NB4 (cell line): ENCODE measurements at regions not wholly inside any gene's neighbourhood (a gene's known extent, or its start where the extent isn't known, plus 50 kb on each side); places are given as distances from the start of the nearest gene placed in this dataset.
"Not testable (repeated sequence)": the region's sequence is repeated elsewhere in the genome, so short reads cannot be mapped to it uniquely, and the experiment has no call there.

ENCODE experiments used
- MYC ChIP-seq: IDR thresholded peaks from 2 replicates; pipeline ENCODE4 v1.6.1; 2011; ENCODE audit warnings: low read depth, low read length
- POLR2A ChIP-seq: IDR thresholded peaks from 2 replicates; pipeline ENCODE4 v1.6.1; 2011; ENCODE audit warnings: mild to moderate bottlenecking; ENCODE audit not compliant: insufficient read length; ENCODE audit errors: extremely low read depth
- TF ChIP-seq, protein P1 (sequence below): IDR thresholded peaks from one replicate; pipeline ENCODE4 v1.5.1; 2012; ENCODE audit warnings: low read depth, low read length

GRCh38 chr9:62863319-62863718, 1673.5 kb downstream of the SPATA31A7 start:
- TF ChIP-seq POLR2A, MYC: not testable (repeated sequence)
- TF ChIP-seq, protein P1, sequence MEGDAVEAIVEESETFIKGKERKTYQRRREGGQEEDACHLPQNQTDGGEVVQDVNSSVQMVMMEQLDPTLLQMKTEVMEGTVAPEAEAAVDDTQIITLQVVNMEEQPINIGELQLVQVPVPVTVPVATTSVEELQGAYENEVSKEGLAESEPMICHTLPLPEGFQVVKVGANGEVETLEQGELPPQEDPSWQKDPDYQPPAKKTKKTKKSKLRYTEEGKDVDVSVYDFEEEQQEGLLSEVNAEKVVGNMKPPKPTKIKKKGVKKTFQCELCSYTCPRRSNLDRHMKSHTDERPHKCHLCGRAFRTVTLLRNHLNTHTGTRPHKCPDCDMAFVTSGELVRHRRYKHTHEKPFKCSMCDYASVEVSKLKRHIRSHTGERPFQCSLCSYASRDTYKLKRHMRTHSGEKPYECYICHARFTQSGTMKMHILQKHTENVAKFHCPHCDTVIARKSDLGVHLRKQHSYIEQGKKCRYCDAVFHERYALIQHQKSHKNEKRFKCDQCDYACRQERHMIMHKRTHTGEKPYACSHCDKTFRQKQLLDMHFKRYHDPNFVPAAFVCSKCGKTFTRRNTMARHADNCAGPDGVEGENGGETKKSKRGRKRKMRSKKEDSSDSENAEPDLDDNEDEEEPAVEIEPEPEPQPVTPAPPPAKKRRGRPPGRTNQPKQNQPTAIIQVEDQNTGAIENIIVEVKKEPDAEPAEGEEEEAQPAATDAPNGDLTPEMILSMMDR, result not testable (repeated sequence)
